Glutamatergic neuron (in vitro differentiated cells): ENCODE measurements at regions not wholly inside any gene's neighbourhood (a gene's known extent, or its start where the extent isn't known, plus 50 kb on each side); places are given as distances from the start of the nearest gene placed in this dataset.

ENCODE experiments used
- DNase-seq: peaks from one replicate; pipeline ENCODE4 v3.0.0; 2022
- H3K27ac Mint-ChIP-seq: one replicate; pipeline ENCODE4 v1.8.0; 2020; ENCODE audit warnings: mild to moderate bottlenecking, mixed read lengths, inconsistent platforms; ENCODE audit not compliant: unreplicated experiment
- H3K27me3 Mint-ChIP-seq: one replicate; pipeline ENCODE4 v1.8.0; 2020; ENCODE audit warnings: mild to moderate bottlenecking, moderate library complexity, mixed read lengths, inconsistent platforms; ENCODE audit not compliant: unreplicated experiment
- H3K36me3 Mint-ChIP-seq: one replicate; pipeline ENCODE4 v1.8.0; 2020; ENCODE audit warnings: mild to moderate bottlenecking, mixed read lengths, inconsistent platforms; ENCODE audit not compliant: unreplicated experiment
- H3K4me1 Mint-ChIP-seq: one replicate; pipeline ENCODE4 v1.8.0; 2020; ENCODE audit warnings: mild to moderate bottlenecking, low read depth, mixed read lengths, inconsistent platforms; ENCODE audit not compliant: unreplicated experiment
- H3K4me3 Mint-ChIP-seq: one replicate; pipeline ENCODE4 v1.8.0; 2020; ENCODE audit warnings: mild to moderate bottlenecking, mixed read lengths, inconsistent platforms; ENCODE audit not compliant: unreplicated experiment
- H3K9me3 Mint-ChIP-seq: one replicate; pipeline ENCODE4 v1.8.0; 2020; ENCODE audit warnings: mild to moderate bottlenecking, moderate library complexity, mixed read lengths, inconsistent platforms; ENCODE audit not compliant: unreplicated experiment
- CTCF ChIP-seq: fragments of 200-600 bp; sonication (generic); IDR thresholded peaks from one replicate; pipeline ENCODE4 v1.5.0; 2021; ENCODE audit not compliant: partially characterized antibody, unreplicated experiment

GRCh38 chr7:46545790-46546189 is 624.7 kb upstream of the IGFBP3 start:
- Mint-ChIP-seq H3K36me3 (no peaks in the 10 kb centered on the region), H3K27ac (no peak overlapping the region), H3K9me3 (no peaks in the 10 kb centered on the region), H3K4me3 (no peak overlapping the region), H3K4me1 (no peaks in the 10 kb centered on the region), H3K27me3 (peaks cover 3% of the 10 kb centered on the region)
- no peak for DNase-seq
- TF ChIP-seq CTCF, result no peak

GRCh38 chr7:46544396-46545008 is 623.4 kb upstream of the IGFBP3 start:
- Mint-ChIP-seq H3K4me3 (no peak overlapping the region), H3K4me1 (no peaks in the 10 kb centered on the region)

GRCh38 chr7:46542076-46542475 is 621.0 kb upstream of the IGFBP3 start:
- Mint-ChIP-seq H3K27ac (no peak overlapping the region), H3K4me3 (no peak overlapping the region), H3K4me1 (no peaks in the 10 kb centered on the region), H3K27me3 (peaks cover 2% of the 10 kb centered on the region), H3K9me3 (no peaks in the 10 kb centered on the region), H3K36me3 (no peaks in the 10 kb centered on the region)
- TF ChIP-seq CTCF, result no peak
- no peak for DNase-seq

More at GRCh38 chr7:46544396-46545008, 623.4 kb upstream of the IGFBP3 start:
- Mint-ChIP-seq H3K36me3 (no peaks in the 10 kb centered on the region), H3K9me3 (no peaks in the 10 kb centered on the region), H3K27ac (no peak overlapping the region), H3K27me3 (peaks cover 2% of the 10 kb centered on the region)
- no peak for TF ChIP-seq CTCF
- no peak for DNase-seq

- H3K4me3 Mint-ChIP-seq, result no peak overlapping the region
- H3K4me1 Mint-ChIP-seq, result peaks cover 4% of the 10 kb centered on the region
- peaks cover 5% of the 10 kb centered on the region for H3K27me3 Mint-ChIP-seq
- no peak overlapping the region for H3K27ac Mint-ChIP-seq
- TF ChIP-seq CTCF, result no peak
- DNase-seq, result no peak
- H3K9me3 Mint-ChIP-seq, result peaks cover 6% of the 10 kb centered on the region
- peaks cover 11% of the 10 kb centered on the region for H3K36me3 Mint-ChIP-seq
Observed at GRCh38 chr7:46539892-46540483, 618.9 kb upstream of the IGFBP3 start.

GRCh38 chr7:46537191-46537905 is 616.3 kb upstream of the IGFBP3 start:
- Mint-ChIP-seq H3K9me3 (peaks cover 7% of the 10 kb centered on the region), H3K4me3 (no peak overlapping the region), H3K27ac (no peak overlapping the region), H3K4me1 (peaks cover 10% of the 10 kb centered on the region), H3K27me3 (peaks cover 5% of the 10 kb centered on the region), H3K36me3 (peaks cover 11% of the 10 kb centered on the region)
- no peak for TF ChIP-seq CTCF
- DNase-seq, result no peak
